ENCODE measurements at regions not wholly inside any gene's neighbourhood (a gene's known extent, or its start where the extent isn't known, plus 50 kb on each side); places are given as distances from the start of the nearest gene placed in this dataset.
"Not testable (repeated sequence)": the region's sequence is repeated elsewhere in the genome, so short reads cannot be mapped to it uniquely, and the experiment has no call there.

DNA sequence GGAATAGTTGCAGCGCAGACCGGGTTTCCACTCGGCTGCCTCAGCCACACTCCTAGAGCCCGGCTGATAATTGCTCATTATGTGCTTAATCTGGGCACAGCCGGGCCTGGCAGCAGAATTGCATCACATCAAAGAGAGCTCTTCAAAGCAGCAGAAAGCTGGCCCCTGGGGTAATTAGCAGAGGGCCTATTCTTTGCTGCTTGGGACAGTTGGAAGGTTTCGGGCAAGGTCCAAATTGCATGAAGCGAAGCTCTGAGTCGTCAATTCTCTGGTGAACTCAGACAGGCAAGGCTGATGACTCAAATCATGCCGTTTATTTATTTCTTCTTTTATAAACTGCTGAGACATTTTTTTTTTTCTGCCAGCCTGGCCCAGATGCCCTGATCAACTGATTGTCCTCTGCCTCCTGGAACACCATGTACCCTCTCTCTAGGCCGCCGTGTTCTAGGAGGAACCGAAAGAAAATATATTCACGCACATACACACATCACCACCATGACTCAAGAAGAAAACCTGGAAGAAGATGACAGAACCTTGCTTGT lies 242.2 kb downstream of the RAB11FIP2 start:
- no peak for DNase-seq (ENCODE audit: extremely low read depth, low read depth)

DNA sequence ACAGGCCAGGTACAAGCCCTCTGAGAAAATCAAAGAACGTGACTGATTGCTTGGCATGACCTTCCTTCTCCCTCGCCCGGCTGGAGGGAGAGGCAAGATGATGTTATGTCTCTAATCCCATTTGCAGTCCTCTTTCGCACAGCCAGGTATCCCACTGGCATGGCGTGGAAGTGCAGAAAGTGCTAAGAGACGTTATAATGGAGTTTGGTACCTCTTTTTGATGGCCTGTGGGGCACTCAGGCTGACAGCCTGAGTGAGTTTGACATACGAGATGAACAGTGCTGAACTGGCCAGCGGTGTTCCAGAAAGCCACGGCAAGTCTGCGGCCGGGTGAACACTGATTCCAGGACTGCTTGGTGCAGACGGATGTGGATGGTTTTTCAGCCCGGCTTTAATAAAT lies 241.6 kb downstream of the RAB11FIP2 start:
- TF ChIP-seq, protein P1, sequence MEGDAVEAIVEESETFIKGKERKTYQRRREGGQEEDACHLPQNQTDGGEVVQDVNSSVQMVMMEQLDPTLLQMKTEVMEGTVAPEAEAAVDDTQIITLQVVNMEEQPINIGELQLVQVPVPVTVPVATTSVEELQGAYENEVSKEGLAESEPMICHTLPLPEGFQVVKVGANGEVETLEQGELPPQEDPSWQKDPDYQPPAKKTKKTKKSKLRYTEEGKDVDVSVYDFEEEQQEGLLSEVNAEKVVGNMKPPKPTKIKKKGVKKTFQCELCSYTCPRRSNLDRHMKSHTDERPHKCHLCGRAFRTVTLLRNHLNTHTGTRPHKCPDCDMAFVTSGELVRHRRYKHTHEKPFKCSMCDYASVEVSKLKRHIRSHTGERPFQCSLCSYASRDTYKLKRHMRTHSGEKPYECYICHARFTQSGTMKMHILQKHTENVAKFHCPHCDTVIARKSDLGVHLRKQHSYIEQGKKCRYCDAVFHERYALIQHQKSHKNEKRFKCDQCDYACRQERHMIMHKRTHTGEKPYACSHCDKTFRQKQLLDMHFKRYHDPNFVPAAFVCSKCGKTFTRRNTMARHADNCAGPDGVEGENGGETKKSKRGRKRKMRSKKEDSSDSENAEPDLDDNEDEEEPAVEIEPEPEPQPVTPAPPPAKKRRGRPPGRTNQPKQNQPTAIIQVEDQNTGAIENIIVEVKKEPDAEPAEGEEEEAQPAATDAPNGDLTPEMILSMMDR (IDR thresholded peaks at IDR 0.05; ENCODE audit: low read depth, low read length): no peak
- no peak for DNase-seq (ENCODE audit: extremely low read depth, low read depth)

More for the DNA sequence above, 242.2 kb downstream of the RAB11FIP2 start:
- TF ChIP-seq, protein P1 (IDR thresholded peaks at IDR 0.05; ENCODE audit: low read depth, low read length): no peak

DNA sequence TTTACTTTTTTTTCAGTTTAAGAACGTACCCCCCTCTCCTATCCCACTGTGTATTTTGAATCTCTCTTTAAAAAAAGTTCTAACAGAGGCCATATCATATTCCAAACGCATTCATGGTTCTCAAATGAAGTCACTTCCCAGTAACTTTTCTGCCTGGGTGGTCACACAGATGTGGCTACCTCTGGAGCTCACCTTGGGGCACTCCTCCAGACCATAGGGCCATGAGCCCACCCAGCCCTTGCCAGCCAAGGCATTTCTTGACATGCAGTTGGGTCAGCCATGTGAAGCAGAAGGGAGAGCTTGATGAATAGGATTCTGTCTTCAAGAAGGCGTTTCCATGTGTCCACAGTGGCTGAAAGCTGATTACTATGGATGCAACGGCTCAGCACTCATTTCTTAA lies 239.3 kb downstream of the RAB11FIP2 start:
- DNase-seq (ENCODE audit: extremely low read depth, low read depth): no peak
- TF ChIP-seq, protein P1 (IDR thresholded peaks at IDR 0.05; ENCODE audit: low read depth, low read length): no peak

DNA sequence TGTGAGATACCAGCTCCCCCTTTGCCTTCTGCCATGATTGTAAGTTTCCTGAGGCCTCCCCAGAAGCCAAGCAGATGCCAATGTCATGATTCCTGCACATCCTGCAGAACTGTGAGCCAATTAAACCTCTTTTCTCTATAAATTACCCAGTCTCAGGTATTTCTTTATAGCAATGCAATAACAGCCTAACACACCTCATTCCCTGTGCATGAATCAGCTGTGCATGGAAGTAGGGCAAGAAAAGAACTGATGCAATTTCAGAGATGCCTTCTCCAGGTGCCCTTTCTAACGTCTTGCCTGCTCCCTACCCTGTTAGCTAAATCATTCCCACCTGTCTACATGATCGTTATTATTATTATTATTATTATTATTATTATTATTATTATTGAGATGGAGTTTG lies 230.9 kb downstream of the RAB11FIP2 start:
- not testable (repeated sequence) for DNase-seq (ENCODE audit: extremely low read depth, low read depth)

DNA sequence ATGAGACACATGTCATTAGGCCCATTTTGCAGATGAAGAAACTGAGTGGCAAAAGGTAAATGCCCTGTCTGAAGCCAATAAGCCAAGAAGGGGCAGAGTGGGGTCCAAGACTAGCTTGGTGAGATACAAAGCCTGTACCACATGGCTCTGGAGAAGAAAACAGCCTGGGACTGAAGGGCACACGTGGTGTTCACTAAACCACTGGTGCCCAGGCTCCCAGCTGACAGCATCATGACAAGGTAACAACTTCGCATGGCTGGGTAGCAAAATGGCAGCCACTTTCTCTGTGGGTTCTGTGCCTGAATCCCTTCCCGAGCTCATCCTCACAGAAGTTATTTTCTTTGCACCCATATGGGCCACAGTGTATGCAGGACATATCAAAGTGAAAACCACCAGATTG lies 229.6 kb downstream of the RAB11FIP2 start:
- DNase-seq (ENCODE audit: extremely low read depth, low read depth): no peak
- TF ChIP-seq, protein P1 (IDR thresholded peaks at IDR 0.05; ENCODE audit: low read depth, low read length): no peak

DNA sequence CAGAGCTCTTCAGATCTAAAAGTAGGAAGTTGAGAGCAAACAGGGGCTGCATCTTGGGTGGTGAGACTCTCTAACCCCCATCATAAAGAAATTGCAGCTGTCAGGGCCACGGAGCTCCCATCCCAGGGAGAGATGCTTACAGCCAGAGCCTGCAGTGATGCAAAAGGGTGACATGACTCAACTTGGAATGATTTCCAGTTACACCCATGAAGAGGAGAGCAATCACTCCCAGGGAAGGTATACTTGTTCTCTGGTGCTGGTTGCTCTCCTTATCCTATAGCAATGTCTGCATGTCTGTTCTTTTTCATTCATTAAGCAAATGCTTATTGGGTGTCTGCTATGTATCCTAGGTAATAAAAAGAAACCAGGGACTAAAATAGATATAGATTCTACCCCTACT lies 228.0 kb downstream of the RAB11FIP2 start:
- DNase-seq (ENCODE audit: extremely low read depth, low read depth): no peak
- TF ChIP-seq, protein P1 (IDR thresholded peaks at IDR 0.05; ENCODE audit: low read depth, low read length): no peak

DNA sequence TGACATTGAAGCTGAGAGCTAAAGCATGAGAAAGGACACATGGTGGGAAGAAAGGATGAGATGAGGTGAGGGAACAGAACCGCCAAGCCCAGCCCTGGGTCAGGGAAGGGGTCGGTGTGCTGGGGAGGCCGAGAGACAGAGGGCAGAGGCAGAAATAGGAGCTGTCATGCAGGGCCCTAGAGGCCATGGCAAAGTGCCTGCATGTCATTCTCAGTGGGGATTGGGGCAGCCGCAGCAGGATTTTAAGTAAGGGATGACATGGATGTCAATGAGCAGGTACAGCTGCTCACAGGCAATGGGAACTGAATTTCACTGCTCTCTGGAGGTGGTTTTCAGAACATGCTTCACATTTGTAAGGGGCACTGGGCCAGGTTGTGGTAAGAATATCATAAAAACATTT lies 227.4 kb downstream of the RAB11FIP2 start:
- TF ChIP-seq, protein P1 (IDR thresholded peaks at IDR 0.05; ENCODE audit: low read depth, low read length): no peak

DNA sequence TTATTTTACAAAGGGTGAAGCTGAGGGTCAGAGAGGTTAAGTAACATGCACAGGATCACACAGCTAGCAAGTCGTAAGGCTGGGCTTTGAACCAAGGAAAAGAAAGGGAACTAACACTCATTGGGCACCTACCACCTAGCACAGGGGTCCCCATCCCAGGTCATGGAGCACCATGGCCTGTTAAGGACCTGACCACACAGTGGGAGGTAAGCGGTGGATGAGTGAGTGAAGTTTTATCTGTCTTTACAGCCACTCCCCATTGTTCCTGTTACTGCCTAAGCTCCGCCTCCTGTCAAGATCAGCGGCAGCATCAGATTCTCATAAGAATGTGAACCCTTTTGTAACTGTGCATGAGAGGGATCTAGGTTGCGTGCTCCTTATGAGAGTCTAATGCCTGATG lies 222.8 kb downstream of the RAB11FIP2 start:
- TF ChIP-seq, protein P1 (IDR thresholded peaks at IDR 0.05; ENCODE audit: low read depth, low read length): no peak
- DNase-seq (ENCODE audit: extremely low read depth, low read depth): no peak

More for the DNA sequence above, 227.4 kb downstream of the RAB11FIP2 start:
- DNase-seq (ENCODE audit: extremely low read depth, low read depth): no peak
